Ovary (tissue), 7 donors: ENCODE measurements at regions not wholly inside any gene's neighbourhood (a gene's known extent, or its start where the extent isn't known, plus 50 kb on each side); places are given as distances from the start of the nearest gene placed in this dataset.

Experiments
- DNase-seq, 5 donors: peaks; one replicate each; pipeline ENCODE4 v3.0.0-alpha.2; 2019 to 2020
- H3K27ac ChIP-seq, 2 donors: fragments of 200-600 bp; one replicate each; pipeline versions ENCODE4 v1.5.1 to v1.8.0; 2019 to 2022
- H3K27me3 ChIP-seq: fragments of 200-600 bp; one replicate; pipeline ENCODE4 v1.8.0; 2022
- H3K36me3 ChIP-seq: fragments of 200-600 bp; sonication (generic); one replicate; pipeline ENCODE4 v1.5.1; 2019
- H3K4me1 ChIP-seq: one replicate; pipeline ENCODE4 v1.8.1; 2013; ENCODE audit warnings: mild to moderate bottlenecking, moderate library complexity; ENCODE audit not compliant: insufficient read depth
- H3K4me3 ChIP-seq: fragments of 200-600 bp; sonication (generic); one replicate; pipeline ENCODE4 v1.5.1; 2017
- H3K9me3 ChIP-seq, 2 donors: fragments of 200-600 bp in 1 of 2; sonication (generic) in 1 of 2; one replicate each; pipeline versions ENCODE4 v1.5.1 to v1.8.1; 2013 to 2019; ENCODE audit warnings: mild to moderate bottlenecking in 1 of 2, moderate library complexity in 1 of 2
- EP300 ChIP-seq: sonication (generic); formaldehyde crosslinking; IDR thresholded peaks from one replicate; pipeline ENCODE4 v1.6.1; 2017; ENCODE audit warnings: antibody characterized with exemption
- POLR2A ChIP-seq: fragments of 450-650 bp; IDR thresholded peaks from one replicate; pipeline ENCODE4 v1.6.1; 2017; ENCODE audit warnings: antibody characterized with exemption, mild to moderate bottlenecking, moderate library complexity
- WGBS, 3 donors: extraction: QIAGEN DNeasy Blood & Tissue Kit in 1 of 3; methylation state at CpG; one replicate each; pipeline versions ENCODE4 v1.1.5 to v1.1.7; 2013 to 2017; 5-methylcytosine and 5-hydroxymethylcytosine counted together
- intact Hi-C, 4 donors: fragments of 100-400 bp; cut with DNase I; formaldehyde crosslinking; loops; one replicate each; pipeline versions ENCODE4 v1.11.0 to v1.15.1; 2022 to 2023
- TF ChIP-seq, protein P1 (sequence below), 3 donors: fragments of 450-650 bp in 2 of 3; fragments of 200-600 bp in 1 of 3; IDR thresholded peaks; one replicate each; pipeline versions ENCODE4 v1.5.1 to v1.8.0; 2016 to 2022; ENCODE audit warnings: antibody characterized with exemption in 3 of 3, mild to moderate bottlenecking in 1 of 3
- donor health status: DM: no; HTN: no; CAD: no; lungs with moderate emphysema.
- donor health status: DM: no; HTN: no; CAD: no.
- donor health status: Bipolar disorder and iron deficiency.
- donor health status: DM: no; HTN: no; CAD: no.
- donor health status: DM: yes; HTN: yes; CAD: no.

DNA sequence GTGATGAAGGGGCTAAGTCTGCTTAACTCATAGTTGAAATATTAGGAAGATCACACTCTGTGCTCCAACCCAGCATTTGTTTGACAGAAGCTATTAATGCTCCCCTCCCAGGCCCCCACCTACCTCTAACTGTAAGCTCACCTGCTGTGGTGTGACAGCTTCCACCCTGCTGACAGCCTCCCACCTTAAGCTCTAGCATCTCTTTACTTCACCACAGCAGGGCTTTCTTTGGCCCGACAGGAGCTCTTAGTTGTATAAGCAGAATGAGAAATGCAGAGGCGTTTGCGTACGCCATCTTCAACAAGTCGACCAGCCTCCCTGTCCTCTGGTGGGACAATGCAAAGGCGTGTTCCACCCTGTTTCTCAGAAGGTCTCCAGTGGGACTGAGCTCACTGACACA is 80.1 kb upstream of the OSBPL8 start:
- no peak overlapping the region for H3K4me3 ChIP-seq
- intact Hi-C loops = no loop called here
- TF ChIP-seq, protein P1, sequence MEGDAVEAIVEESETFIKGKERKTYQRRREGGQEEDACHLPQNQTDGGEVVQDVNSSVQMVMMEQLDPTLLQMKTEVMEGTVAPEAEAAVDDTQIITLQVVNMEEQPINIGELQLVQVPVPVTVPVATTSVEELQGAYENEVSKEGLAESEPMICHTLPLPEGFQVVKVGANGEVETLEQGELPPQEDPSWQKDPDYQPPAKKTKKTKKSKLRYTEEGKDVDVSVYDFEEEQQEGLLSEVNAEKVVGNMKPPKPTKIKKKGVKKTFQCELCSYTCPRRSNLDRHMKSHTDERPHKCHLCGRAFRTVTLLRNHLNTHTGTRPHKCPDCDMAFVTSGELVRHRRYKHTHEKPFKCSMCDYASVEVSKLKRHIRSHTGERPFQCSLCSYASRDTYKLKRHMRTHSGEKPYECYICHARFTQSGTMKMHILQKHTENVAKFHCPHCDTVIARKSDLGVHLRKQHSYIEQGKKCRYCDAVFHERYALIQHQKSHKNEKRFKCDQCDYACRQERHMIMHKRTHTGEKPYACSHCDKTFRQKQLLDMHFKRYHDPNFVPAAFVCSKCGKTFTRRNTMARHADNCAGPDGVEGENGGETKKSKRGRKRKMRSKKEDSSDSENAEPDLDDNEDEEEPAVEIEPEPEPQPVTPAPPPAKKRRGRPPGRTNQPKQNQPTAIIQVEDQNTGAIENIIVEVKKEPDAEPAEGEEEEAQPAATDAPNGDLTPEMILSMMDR (IDR thresholded peaks at IDR 0.05) = no peak
- TF ChIP-seq POLR2A (no peak), EP300 (no peak)

DNA sequence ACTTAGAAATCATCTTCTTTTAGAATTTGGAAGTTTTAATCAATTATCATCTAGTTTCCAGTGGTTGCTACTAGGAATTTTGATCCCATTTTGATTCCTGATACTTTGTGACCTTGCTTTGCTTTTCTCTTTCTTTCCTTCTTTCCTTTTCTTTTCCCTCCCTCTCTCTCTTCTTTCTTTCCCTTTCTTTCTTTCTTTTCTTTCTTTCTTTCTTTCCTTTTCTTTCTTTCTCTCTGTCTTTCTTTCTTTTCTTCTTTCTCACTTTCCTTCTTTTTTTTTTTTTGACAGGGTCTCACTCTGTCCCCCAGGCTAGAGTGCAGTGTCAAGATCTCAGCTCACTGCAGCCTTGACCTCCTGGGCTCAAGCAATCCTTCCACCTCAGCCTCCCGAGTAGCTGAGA is 81.5 kb upstream of the OSBPL8 start:
- WGBS, 3 donors = 37 to 50% (median 50%) methylated on average over 1 of the region's 1 CpG
- no peaks in the 10 kb centered on the region for H3K4me1 ChIP-seq
- H3K9me3 ChIP-seq = no peaks in the 10 kb centered on the region
- H3K27me3 ChIP-seq = no peaks in the 10 kb centered on the region
- H3K36me3 ChIP-seq = no peaks in the 10 kb centered on the region
- intact Hi-C loops = no loop called here
- DNase-seq = no peak
- no peak for TF ChIP-seq POLR2A
- TF ChIP-seq, protein P1 (IDR thresholded peaks at IDR 0.05) = no peak
- TF ChIP-seq EP300 = no peak
- H3K27ac ChIP-seq = no peak overlapping the region
- H3K4me3 ChIP-seq = no peak overlapping the region

More for the DNA sequence above, 80.1 kb upstream of the OSBPL8 start:
- no peak for DNase-seq
- H3K4me1 ChIP-seq = no peaks in the 10 kb centered on the region
- no peak overlapping the region for H3K27ac ChIP-seq
- H3K9me3 ChIP-seq = no peaks in the 10 kb centered on the region
- WGBS, 3 donors = 90% methylated on average over 6 of the region's 6 CpGs
- H3K36me3 ChIP-seq = no peaks in the 10 kb centered on the region
- no peaks in the 10 kb centered on the region for H3K27me3 ChIP-seq

DNA sequence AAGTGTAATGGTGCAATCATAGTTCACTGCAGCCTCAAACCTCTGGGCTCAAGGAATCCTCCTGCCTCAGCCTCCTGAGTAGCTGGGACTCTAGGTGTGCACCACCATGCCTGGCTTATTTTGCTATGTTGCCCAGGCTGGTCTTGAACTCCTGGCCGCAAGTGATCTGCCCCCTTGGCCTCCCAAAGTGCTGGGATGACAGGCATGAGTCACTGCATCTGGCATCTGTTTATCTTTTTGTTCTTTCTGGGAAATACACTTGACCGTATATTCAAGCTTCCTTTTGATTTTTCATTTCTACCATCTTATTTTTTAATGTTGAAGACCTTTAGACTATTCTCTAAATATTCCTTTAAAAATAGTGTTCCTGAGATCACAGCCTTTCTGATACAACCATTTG is 82.4 kb upstream of the OSBPL8 start:
- intact Hi-C loops = no loop called here
- H3K27ac ChIP-seq = no peak overlapping the region
- WGBS, 3 donors = 41 to 83% (median 77%) methylated on average over 2 of the region's 2 CpGs
- H3K4me3 ChIP-seq = no peak overlapping the region
- no peaks in the 10 kb centered on the region for H3K36me3 ChIP-seq
- TF ChIP-seq, protein P1 (IDR thresholded peaks at IDR 0.05) = no peak
- TF ChIP-seq POLR2A (no peak), EP300 (no peak)
- no peaks in the 10 kb centered on the region for H3K27me3 ChIP-seq
- no peaks in the 10 kb centered on the region for H3K4me1 ChIP-seq
- no peaks in the 10 kb centered on the region for H3K9me3 ChIP-seq
- no peak for DNase-seq

DNA sequence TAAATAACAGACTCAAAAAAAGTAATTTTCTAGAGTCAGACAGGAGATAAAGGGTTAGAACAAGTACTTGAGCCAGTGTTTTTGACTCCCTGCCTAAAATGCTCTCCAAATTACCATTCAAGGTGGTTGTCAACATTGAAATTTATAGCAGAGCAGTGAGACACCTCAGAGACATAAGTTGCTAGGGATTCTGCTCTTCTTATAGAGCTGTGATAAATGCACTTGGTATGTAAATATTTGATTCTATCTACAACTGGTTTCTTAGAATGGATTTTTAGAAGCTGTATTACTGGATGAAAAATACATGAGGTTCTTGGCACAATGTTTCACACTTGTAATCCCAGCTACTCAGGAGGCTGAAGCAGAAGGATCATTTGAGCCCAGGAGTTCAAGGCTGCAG is 83.9 kb upstream of the OSBPL8 start:
- intact Hi-C loops = no loop called here
- no peaks in the 10 kb centered on the region for H3K27me3 ChIP-seq
- H3K27ac ChIP-seq = no peak overlapping the region
- TF ChIP-seq EP300 = no peak
- no peak for TF ChIP-seq POLR2A
- no peak overlapping the region for H3K4me3 ChIP-seq
- H3K36me3 ChIP-seq = no peaks in the 10 kb centered on the region
- DNase-seq = no peak
- no peaks in the 10 kb centered on the region for H3K4me1 ChIP-seq
- no peaks in the 10 kb centered on the region for H3K9me3 ChIP-seq

DNA sequence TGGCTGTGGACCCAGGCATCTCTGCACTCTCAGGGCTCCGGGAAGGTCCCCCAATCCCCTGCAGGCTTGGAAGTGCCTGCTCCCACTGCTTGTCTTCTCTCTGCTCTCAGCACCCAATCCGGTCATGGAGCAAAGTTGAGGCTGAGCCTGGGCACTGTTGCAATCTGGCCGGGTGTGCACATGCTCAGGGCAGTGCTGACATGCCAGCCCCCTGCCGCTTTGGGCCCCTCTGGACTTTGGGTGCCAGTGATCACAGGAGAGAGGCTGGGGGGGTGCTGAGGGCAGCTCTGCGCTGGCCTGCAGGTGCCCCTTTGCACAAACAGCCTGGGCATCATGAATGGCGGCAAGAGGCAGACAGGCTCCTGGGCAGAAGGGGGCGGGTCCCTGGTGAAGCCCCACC is 85.4 kb upstream of the OSBPL8 start:
- 93 to 96% (median 95%) methylated on average over 7 of the region's 7 CpGs for WGBS, 3 donors
- H3K27me3 ChIP-seq = no peaks in the 10 kb centered on the region
- no peaks in the 10 kb centered on the region for H3K36me3 ChIP-seq
- no peak overlapping the region for H3K4me3 ChIP-seq
- no peaks in the 10 kb centered on the region for H3K9me3 ChIP-seq
- TF ChIP-seq EP300 (no peak), POLR2A (no peak)
- TF ChIP-seq, protein P1 (IDR thresholded peaks at IDR 0.05) = no peak
- no peak for DNase-seq
- no peak overlapping the region for H3K27ac ChIP-seq
- no peaks in the 10 kb centered on the region for H3K4me1 ChIP-seq
- intact Hi-C loops = no loop called here
